Heart left ventricle (tissue), 16 donors: ENCODE measurements at regions not wholly inside any gene's neighbourhood (a gene's known extent, or its start where the extent isn't known, plus 50 kb on each side); places are given as distances from the start of the nearest gene placed in this dataset.

Experiments used
- ATAC-seq, 4 donors: fragments of 200-7000 bp; cut with Tn5 transposase; one replicate each; pipeline ENCODE4 v1.9.1; 2020 to 2022; ENCODE audit warnings: moderate library complexity in 4 of 4, mild to moderate bottlenecking in 3 of 4, moderate number of reproducible peaks in 1 of 4
- DNase-seq, 5 donors: peaks; one replicate each; pipeline ENCODE4 v3.0.0-alpha.2; 2020
- H3K27ac ChIP-seq, 12 donors: fragments of 200-600 bp; sonication (generic) in 4 of 12; one replicate each; pipeline versions ENCODE4 v1.5.0 to v1.8.0; 2016 to 2022; ENCODE audit warnings: mild to moderate bottlenecking in 2 of 12
- H3K27me3 ChIP-seq, 9 donors: fragments of 200-600 bp; sonication (generic) in 2 of 9; one replicate each; pipeline versions ENCODE4 v1.5.1 to v1.8.0; 2016 to 2022; ENCODE audit warnings: mild to moderate bottlenecking in 3 of 9
- H3K36me3 ChIP-seq, 9 donors: fragments of 200-600 bp; sonication (generic) in 2 of 9; one replicate each; pipeline versions ENCODE4 v1.5.0 to v1.8.0; 2018 to 2022; ENCODE audit warnings: mild to moderate bottlenecking in 2 of 9
- H3K4me1 ChIP-seq, 12 donors: fragments of 200-600 bp; sonication (generic) in 4 of 12; one replicate each; pipeline versions ENCODE4 v1.5.0 to v1.8.0; 2016 to 2022; ENCODE audit warnings: mild to moderate bottlenecking in 3 of 12
- H3K4me3 ChIP-seq, 12 donors: fragments of 200-600 bp; sonication (generic) in 4 of 12; one replicate each; pipeline versions ENCODE4 v1.5.0 to v1.8.0; 2017 to 2022; ENCODE audit warnings: mild to moderate bottlenecking in 9 of 12, moderate library complexity in 4 of 12
- H3K9me3 ChIP-seq, 12 donors: fragments of 200-600 bp; sonication (generic) in 4 of 12; one replicate each; pipeline versions ENCODE4 v1.5.0 to v1.8.0; 2016 to 2022; ENCODE audit warnings: mild to moderate bottlenecking in 1 of 12
- POLR2A ChIP-seq, 2 donors: fragments of 450-650 bp; IDR thresholded peaks; one replicate each; pipeline ENCODE4 v1.6.1; 2017; ENCODE audit warnings: antibody characterized with exemption in 2 of 2, mild to moderate bottlenecking in 2 of 2, moderate library complexity in 2 of 2
- WGBS, 4 donors: extraction: QIAGEN DNeasy Blood & Tissue Kit in 2 of 4; methylation state at CpG; one replicate each; pipeline versions ENCODE4 v1.1.5 to v1.1.7; 2013 to 2018; 5-methylcytosine and 5-hydroxymethylcytosine counted together
- intact Hi-C, 10 donors: fragments of 100-400 bp; cut with DNase I; formaldehyde crosslinking; loops; one replicate each; pipeline versions ENCODE4 v1.11.1 to v1.14.2; 2022
- TF ChIP-seq, protein P1 (sequence below), 12 donors: fragments of 200-600 bp; sonication (generic) in 4 of 12; IDR thresholded peaks; one replicate each; pipeline versions ENCODE4 v1.5.0 to v1.8.0; 2018 to 2022; ENCODE audit warnings: antibody characterized with exemption in 12 of 12, mild to moderate bottlenecking in 5 of 12
- donor health status: ischemic (EF 13 %, LVEDD 7.1; RV severe dilation, severe dysfunction).
- donor health status: healthy with polysubstance abuse.
- donor health status: DM: no; HTN: yes; CAD: no.
- donor health status: DM: no; HTN: no; CAD: no.
- donor health status: ischemic (EF 25% LVEDD 6.9; RV normal size, moderate dysfunction).
- donor health status: ischemic (EF 25% LVEDD 5.7; RV mildly dilated, moderate dysfunction).
- donor health status: healthy.
- donor health status: DM: yes; HTN: yes; CAD: no.
- donor health status: ischemic (EF 35%, LVEDD 5.7; RV mildly dilated, moderate dysfunction).
- donor health status: nonischemic (EF 11% LVEDD 7.7; RV severe dilation, severe dysfunction).
- donor health status: DM: yes; HTN: yes; CAD: no.
- donor health status: PGD.
- donor health status: ischemic (EF 29% LVEDD 5.4; RV normal size, mild dysfunction).
- donor health status: nonischemic (EF 23%, LVEDD 6.1; RV moderate dilation, normal function).

- 66 to 94% (median 77%) methylated on average over 2 of the region's 2 CpGs for WGBS, 4 donors
- TF ChIP-seq, protein P1, sequence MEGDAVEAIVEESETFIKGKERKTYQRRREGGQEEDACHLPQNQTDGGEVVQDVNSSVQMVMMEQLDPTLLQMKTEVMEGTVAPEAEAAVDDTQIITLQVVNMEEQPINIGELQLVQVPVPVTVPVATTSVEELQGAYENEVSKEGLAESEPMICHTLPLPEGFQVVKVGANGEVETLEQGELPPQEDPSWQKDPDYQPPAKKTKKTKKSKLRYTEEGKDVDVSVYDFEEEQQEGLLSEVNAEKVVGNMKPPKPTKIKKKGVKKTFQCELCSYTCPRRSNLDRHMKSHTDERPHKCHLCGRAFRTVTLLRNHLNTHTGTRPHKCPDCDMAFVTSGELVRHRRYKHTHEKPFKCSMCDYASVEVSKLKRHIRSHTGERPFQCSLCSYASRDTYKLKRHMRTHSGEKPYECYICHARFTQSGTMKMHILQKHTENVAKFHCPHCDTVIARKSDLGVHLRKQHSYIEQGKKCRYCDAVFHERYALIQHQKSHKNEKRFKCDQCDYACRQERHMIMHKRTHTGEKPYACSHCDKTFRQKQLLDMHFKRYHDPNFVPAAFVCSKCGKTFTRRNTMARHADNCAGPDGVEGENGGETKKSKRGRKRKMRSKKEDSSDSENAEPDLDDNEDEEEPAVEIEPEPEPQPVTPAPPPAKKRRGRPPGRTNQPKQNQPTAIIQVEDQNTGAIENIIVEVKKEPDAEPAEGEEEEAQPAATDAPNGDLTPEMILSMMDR (IDR thresholded peaks at IDR 0.05): no peak
- no peak for TF ChIP-seq POLR2A (IDR thresholded peaks at IDR 0.05)
- no peaks in the 10 kb centered on the region for H3K27me3 ChIP-seq
- no peak overlapping the region for H3K27ac ChIP-seq
- ATAC-seq (no peak), DNase-seq (no peak)
- no peaks in the 10 kb centered on the region for H3K4me1 ChIP-seq
- intact Hi-C loops: no loop called here
- H3K4me3 ChIP-seq: no peak overlapping the region
- H3K36me3 ChIP-seq: no peaks in the 10 kb centered on the region
- H3K9me3 ChIP-seq: no peaks in the 10 kb centered on the region
Measured at GRCh38 chr6:84615113-84615850, 149.1 kb downstream of the TBX18 start.

DNA sequence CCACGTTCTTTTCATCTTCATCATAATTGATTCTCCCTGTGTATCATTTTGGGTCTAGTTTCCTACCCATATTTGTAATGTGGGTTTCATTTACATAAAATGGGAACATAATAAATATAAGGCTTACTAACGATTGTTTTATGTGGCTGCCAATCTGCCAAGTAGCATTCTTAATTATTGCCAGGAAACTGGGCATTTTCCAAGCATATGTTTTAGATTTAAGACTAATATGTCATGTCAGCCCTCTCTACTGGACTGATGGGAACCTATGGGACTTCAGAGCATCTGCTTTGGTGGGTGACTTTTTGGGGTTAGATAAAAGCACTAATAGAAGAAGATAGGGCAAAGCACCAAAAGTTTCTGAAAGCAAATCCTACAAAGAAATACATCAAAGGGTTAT is 157.5 kb downstream of the TBX18 start:
- H3K9me3 ChIP-seq: peaks cover 0 to 2% (median 0%) of the 10 kb centered on the region in 12 donors
- intact Hi-C loops: no loop called here
- ATAC-seq: no peak
- H3K27me3 ChIP-seq: no peaks in the 10 kb centered on the region
- no peaks in the 10 kb centered on the region for H3K36me3 ChIP-seq
- 66 to 74% (median 70%) methylated on average over 2 of the region's 2 CpGs for WGBS, 4 donors
- no peak for TF ChIP-seq POLR2A (IDR thresholded peaks at IDR 0.05)
- TF ChIP-seq, protein P1 (IDR thresholded peaks at IDR 0.05): no peak
- no peaks in the 10 kb centered on the region for H3K4me1 ChIP-seq
- no peak overlapping the region for H3K27ac ChIP-seq
- DNase-seq: no peak
- H3K4me3 ChIP-seq: no peak overlapping the region

- DNase-seq: no peak
- H3K27ac ChIP-seq: no peak overlapping the region
- H3K4me1 ChIP-seq: no peaks in the 10 kb centered on the region
- TF ChIP-seq, protein P1 (IDR thresholded peaks at IDR 0.05): no peak
- TF ChIP-seq POLR2A (IDR thresholded peaks at IDR 0.05): no peak
- H3K4me3 ChIP-seq: no peak overlapping the region
- H3K9me3 ChIP-seq: peaks cover 0 to 5% (median 0%) of the 10 kb centered on the region in 12 donors
- H3K36me3 ChIP-seq: no peaks in the 10 kb centered on the region
- ATAC-seq: no peak
- intact Hi-C loops: no loop called here
- WGBS, 4 donors: 70 to 71% (median 71%) methylated on average over 1 of the region's 1 CpG
- H3K27me3 ChIP-seq: no peaks in the 10 kb centered on the region
Measured at GRCh38 chr6:84605298-84605697, 159.1 kb downstream of the TBX18 start.

DNA sequence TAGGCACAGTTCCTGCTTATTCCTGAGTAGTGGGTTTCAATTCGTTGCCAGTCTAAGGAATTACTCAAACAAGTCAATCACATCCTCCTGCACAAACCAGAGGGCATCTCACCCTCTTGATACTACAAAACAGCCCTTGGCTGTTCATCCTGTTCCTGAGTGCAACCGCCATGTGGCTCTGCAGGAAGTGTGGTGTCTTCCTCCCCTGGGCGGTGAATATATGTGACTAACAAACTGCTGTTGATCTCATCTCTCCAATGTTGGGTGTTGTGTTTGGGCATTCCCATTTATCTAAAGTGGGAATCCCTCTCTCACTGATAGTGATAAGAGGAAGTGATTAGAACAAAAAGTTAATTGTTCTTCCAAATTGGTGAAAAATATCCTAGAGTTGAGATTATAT is 163.0 kb downstream of the TBX18 start:
- TF ChIP-seq, protein P1 (IDR thresholded peaks at IDR 0.05): no peak
- TF ChIP-seq POLR2A (IDR thresholded peaks at IDR 0.05): no peak
- Histone ChIP-seq H3K4me1 (no peaks in the 10 kb centered on the region), H3K4me3 (no peak overlapping the region), H3K27me3 (no peaks in the 10 kb centered on the region), H3K27ac (no peak overlapping the region), H3K36me3 (no peaks in the 10 kb centered on the region), H3K9me3 (peaks cover 0 to 5% (median 0%) of the 10 kb centered on the region in 12 donors)
- DNase-seq (no peak), ATAC-seq (no peak)
- intact Hi-C loops: no loop called here
- WGBS, 4 donors: 59 to 77% (median 68%) methylated on average over 3 of the region's 3 CpGs
